ENCODE measurements at regions not wholly inside any gene's neighbourhood (a gene's known extent, or its start where the extent isn't known, plus 50 kb on each side); places are given as distances from the start of the nearest gene placed in this dataset.

GRCh38 chr1:221381910-221382623 is 359.8 kb downstream of the DUSP10 start:
- DNase-seq: no peak

- DNase-seq: peak; percentile 41 to 60
Observed at GRCh38 chr1:221392453-221392852, 349.4 kb downstream of the DUSP10 start.

GRCh38 chr1:221394011-221394544 is 347.8 kb downstream of the DUSP10 start:
- DNase-seq: peak; percentile 93

GRCh38 chr1:221396526-221396925 is 345.4 kb downstream of the DUSP10 start:
- no peak for DNase-seq

GRCh38 chr1:221397141-221397540 is 344.7 kb downstream of the DUSP10 start:
- DNase-seq: no peak

- no peak for DNase-seq
Observed at GRCh38 chr1:221397606-221398005, 344.3 kb downstream of the DUSP10 start.

DNA sequence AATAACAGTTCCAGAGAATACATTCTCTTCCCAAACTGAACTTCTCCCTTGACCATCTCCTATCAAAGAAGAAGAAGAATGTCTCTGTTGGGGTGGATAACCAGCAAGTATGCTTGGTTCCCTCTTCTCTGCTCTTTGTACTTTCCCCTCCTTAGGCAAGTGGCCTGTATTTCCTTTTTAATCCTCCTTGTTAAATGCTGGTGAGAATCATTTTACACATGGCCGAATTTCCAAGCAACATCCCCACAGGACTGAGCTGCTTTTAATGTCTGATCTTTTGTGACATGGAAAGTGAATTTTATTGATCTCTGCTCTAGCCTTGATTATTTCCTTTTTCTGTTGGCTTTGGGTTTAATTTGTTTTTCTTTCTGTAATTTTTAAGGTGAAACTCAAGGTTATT is 336.7 kb downstream of the DUSP10 start:
- DNase-seq: no peak

GRCh38 chr1:221408117-221408803 is 333.6 kb downstream of the DUSP10 start:
- no peak for DNase-seq

DNA sequence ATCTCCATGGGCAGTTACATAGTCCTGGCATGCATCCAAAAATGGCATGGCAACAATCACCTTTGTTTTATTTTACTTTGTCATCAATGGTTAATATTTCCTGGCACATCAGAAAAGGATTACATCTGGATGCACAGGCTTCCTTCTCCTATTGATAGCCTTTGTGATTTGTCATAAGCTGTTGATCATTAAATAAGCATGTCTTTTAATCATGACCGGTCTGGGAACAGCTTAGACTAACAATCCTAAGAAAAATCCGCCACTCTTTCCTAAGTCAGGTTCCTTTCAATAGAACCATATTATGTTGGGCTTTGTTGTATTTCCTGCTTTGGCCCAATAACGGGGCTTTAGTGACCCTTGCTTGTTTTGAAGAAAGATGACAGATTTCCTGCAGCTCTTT is 330.6 kb downstream of the DUSP10 start:
- no peak for DNase-seq

GRCh38 chr1:221414772-221415539 is 326.9 kb downstream of the DUSP10 start:
- no peak for DNase-seq

DNA sequence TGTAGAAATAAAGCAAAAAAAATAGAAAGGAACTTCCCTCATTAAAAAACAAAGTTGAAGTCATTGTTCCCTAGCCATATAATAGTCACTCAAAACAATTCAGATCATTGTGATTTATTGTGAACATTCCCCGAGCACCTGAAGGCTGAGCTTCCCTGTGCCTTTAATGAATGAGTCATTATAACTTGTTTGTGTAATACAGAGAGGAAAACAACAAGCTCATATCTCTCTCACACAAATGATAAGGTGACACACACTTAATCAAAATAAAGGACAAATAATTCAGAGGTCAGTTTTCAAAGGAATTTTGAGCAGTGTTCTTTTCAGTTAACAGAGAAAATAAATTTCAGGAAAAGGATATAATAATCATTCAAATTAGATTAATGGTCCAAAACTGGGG is 326.2 kb downstream of the DUSP10 start:
- no peak for DNase-seq

DNA sequence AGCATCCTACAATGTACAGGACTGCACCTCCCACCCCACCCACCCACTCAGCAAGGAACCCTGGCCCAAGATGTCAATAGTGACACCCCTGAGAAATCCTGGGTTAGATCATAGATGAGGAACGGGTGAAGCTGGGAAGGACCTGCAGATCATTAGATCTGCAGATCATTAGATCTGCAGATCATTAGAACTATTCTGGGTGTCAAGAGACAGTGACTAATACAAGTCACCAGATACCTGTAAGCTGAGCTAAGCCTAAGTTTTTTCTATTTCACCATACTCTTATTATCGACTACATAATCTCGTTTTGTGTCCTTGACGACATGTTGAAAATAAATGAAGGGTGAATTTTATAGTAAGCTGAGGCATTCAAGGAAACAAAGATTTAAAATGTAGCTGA is 325.7 kb downstream of the DUSP10 start:
- DNase-seq: no peak

GRCh38 chr1:221416723-221417122 is 325.2 kb downstream of the DUSP10 start:
- DNase-seq: no peak

- DNase-seq: no peak
Observed at GRCh38 chr1:221418346-221418745, 323.5 kb downstream of the DUSP10 start.

DNA sequence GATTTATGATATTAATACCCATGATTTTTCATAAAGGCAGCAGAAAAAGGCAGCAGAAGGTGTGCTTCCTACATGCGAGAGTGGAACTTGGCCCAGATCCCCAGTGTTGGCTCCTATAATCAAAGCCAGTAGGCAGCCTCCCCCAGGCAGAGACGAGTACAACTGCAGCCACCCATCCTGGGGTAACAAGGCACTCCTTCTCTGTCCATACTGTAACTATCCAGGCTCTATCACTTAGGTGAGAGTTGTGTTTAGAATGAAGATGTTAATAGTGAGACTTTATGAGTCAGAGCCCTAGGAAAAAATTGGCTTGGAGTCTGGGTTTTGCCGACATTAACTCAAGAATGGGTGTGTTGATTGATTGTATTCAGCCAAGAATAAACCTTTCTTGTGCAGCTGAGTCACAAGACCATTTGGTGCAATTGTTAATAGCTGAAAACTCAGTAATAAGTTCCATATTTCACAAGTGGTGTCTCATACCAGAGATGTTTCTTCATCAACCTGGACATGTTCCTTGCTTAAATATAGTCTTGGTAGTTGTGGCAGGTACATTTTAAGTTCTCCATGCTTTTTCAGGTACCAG is 322.3 kb downstream of the DUSP10 start:
- peak; percentile 89 to 92 for DNase-seq

DNA sequence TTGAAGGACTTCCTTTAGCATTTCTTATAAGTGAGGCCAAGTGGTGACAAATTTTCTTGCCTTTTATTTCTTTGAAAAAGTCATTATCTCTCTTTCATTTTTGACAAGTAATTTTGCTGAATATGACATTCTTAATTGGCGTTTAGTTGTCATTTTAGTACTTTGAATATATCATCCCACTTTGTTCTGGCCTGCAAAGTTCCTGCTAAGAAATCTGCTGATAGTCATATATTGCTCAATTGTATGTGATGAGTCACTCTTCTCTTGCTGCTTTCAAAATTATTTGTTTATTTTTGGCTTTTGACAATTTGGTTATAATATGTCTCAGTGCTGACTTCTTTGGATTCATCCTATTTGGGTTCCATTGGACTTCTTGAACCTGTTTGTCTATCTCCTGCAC is 312.6 kb downstream of the DUSP10 start:
- DNase-seq: no peak

DNA sequence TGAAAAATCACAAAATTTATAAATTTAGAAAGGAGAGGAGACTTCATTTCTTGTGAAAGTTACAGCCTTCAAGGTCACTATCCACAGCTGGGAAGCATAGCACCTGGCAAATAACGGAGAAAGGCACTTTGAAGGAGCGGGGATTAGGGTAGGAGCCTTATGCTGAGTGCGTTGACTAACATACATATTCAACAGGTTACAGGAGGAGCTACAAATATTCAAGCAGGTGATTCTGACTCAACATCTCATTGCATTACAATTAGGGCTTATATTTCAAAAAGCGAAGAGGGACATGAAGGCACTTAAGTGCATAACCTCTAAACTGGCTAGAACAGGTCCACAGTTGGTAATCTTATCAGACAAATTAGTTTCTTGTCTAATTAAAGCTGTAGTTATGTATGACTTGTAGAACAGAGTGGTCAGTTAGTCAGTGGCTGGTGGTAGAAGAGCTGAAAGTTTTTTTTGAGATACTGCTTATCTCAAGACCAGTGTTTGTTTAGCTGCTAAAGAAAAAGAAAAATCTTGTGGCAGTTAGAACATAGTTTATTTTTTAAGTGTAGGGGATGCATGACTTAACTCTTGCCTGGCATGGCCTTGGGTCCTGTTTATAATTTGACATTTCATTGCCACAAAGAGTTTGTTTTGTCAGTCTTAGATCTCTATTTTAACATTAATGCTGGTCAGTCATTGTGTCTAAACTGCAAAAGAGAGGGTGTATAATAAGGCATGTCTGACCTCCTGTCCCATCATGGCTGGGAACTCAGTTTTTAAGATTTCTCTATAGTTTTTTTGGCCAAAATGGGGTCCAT is 311.5 kb downstream of the DUSP10 start:
- DNase-seq: no peak

- no peak for DNase-seq
Observed at GRCh38 chr1:221431068-221431651, 310.7 kb downstream of the DUSP10 start.

- no peak for DNase-seq
Observed at GRCh38 chr1:221431961-221432360, 309.9 kb downstream of the DUSP10 start.

DNA sequence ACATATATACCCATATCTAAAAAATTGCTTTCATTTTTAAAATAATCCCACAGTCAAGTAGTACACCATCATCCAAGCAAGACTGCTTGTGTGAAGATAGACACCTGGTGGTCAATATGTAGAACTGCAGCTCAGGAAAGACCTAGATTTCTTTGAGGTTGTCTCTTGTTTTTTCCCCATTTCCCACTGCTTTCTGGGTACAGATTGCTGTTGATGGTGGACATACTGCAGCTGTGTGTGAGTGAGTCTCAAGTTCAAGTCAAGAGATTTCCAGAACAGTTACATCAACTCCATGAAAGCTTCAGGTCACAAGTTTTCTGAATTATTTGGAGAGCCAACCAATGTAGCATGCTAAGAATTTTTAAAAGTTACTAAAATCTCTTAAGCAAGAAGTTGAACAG is 306.4 kb downstream of the DUSP10 start:
- peak; percentile 64 to 77 for DNase-seq

GRCh38 chr1:221437171-221437570 is 304.7 kb downstream of the DUSP10 start:
- DNase-seq: no peak

DNA sequence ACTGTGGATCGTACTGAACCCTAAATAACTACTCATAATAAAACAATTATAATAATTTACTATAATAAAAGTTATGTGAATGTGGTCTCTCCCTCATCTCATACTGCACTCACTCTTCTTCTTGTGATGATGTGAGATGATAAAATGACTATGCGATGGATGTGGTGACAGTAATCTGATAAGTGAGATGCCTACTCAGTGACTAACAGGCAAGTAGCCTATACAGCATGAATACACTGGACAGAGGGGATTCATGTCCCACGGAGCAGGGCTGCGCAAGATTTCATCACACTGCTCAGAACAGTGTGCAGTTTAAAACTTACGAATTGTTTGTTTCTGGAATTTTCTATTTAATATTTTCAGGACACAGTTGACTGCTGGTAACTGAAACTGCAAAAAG is 304.0 kb downstream of the DUSP10 start:
- DNase-seq: no peak
